NCI-H1417 treated with DMSO at 0.1 percent for 48 hours (cell line): ENCODE measurements at regions not wholly inside any gene's neighbourhood (a gene's known extent, or its start where the extent isn't known, plus 50 kb on each side); places are given as distances from the start of the nearest gene placed in this dataset.
"Not testable (repeated sequence)": the region's sequence is repeated elsewhere in the genome, so short reads cannot be mapped to it uniquely, and the experiment has no call there.

Experiments
- DNase-seq: peaks from one replicate; lab custom pipeline; 2025; lab: John Stamatoyannopoulos, UW

DNA sequence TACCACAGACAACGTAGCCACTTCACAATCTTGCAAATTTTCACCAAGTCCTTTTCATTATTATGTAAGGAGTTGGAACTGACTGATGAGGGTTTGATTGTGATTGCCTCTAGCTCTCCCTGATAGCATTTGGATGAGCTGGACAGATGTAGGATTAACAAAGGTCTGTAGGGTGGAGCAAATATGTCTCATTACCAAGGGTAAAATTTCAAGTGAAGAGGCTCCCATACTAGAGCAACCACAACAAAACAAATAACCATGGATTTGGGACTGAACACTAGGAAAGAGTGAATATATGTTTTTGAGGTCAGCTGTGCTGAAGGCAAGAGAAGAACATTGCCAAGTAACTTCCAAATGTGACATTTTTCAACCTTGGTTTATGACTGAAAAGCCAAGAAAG lies 281.7 kb downstream of the NEBL start:
- no peak for DNase-seq

DNA sequence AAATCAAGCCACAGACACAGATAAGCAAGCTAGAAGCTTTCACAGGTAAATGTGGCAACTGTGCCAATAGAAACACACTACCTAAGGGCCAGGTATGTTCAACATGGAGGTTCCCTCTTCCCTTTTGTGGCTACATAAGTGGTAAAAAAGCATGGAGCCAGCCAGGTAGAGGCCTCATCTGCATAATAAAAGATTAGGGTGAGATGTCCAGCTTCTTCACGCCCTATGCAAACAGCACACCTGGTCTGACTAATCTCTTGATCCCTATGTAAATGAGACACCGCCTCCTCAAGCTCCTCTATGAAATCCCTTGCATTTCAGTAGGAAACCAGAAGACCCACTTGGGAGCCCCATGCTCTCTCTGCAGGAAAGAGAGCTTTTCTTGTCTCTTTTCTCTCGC lies 282.2 kb downstream of the NEBL start:
- no peak for DNase-seq

DNA sequence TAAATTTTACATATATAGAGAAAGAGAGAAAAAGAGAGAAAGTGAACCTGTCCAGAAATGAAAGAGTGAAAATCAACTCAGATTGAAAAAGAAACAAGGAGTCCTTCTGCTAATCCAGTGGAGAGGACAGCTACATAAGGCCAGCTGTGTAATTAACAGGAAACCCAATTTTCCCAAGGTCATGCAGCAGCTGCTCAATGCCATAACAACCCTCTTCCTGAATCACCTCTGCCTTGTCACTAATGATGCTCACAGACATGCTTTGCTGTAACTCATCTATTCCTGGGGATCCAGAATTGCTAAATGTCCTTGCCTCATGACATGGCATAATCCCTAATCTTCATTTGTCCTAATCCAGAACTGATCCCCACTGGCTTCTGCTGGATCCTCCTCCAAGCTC lies 288.6 kb downstream of the NEBL start:
- DNase-seq, result no peak

DNA sequence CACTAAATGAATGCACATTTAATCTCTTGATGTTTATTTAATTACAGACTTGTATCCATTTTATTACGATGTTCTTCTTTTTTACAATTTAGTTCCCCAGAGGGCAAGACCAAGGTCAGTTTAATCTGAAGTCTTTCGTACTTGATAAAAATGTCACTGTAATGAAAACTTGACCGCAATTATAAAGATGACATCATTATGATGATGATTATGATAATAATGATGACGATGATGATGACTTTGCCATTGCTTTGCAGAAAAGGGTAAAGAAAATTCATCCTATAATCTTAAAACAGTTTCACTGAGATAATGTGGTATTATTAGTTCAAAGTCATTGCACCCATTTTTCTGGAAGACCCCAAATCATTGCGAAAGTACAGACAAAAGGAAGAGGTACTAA lies 290.1 kb downstream of the NEBL start:
- DNase-seq, result no peak

DNA sequence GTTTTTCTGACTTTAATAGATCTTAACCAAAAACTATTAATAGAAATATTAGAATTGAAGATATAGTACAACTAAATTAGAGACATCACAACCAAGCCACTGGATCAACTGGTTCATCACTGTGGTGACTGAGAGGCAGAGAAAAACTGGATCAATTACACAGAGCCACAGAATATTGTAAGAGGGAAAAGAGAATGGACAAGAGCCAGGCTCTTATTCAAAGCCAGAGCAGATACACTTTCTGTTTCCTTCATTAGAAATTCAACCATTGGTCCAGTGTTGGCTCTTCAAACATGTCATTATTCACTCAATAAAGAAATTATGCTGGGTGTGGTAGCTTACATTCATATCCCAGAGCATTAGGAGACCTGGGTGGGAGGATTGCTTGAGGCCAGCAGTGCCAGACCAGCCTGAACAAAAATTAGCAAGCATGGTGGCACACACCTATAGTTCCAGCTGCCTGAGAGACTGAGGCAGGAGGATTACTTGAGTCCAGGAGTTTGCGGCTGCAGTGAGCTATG lies 295.1 kb downstream of the NEBL start:
- DNase-seq, result no peak

DNA sequence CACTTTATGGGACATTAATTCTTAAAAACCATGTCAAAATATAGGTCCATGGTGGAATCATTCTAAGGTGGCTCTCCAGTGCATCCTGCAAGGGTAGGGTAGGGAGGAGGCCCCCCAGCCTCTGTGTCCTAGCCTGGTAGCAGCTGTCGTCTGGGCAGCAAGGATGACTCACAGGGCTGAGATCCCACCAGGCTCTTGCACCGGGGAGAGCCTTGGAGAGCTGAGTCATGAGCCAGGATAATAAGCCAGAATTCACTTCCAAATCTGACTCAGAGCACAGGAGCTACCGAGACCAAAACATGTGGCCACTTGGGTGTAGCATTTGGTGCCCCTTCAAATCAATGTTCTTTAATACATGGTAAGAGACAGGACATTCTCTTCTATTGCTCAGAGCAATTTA lies 298.5 kb downstream of the NEBL start:
- DNase-seq, result no peak

DNA sequence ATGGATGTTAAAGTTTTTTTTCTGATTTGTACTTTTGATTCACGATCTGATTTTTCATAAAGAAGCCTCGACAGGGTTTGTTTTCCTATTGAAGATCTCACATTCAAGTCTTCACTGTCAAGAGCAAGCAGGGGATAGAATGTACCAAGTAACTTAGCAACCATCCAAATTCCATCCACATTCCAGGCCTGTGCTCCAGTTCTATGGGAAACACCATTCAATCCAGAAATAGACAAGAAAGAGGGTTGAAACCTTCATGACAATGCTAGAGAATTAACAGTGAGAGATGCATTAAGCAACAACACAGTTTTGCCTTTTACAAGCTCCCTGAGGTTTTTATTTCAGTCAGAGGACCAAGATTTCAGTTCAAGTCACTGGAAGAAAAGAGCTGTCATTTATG lies 300.2 kb downstream of the NEBL start:
- DNase-seq, result no peak

DNA sequence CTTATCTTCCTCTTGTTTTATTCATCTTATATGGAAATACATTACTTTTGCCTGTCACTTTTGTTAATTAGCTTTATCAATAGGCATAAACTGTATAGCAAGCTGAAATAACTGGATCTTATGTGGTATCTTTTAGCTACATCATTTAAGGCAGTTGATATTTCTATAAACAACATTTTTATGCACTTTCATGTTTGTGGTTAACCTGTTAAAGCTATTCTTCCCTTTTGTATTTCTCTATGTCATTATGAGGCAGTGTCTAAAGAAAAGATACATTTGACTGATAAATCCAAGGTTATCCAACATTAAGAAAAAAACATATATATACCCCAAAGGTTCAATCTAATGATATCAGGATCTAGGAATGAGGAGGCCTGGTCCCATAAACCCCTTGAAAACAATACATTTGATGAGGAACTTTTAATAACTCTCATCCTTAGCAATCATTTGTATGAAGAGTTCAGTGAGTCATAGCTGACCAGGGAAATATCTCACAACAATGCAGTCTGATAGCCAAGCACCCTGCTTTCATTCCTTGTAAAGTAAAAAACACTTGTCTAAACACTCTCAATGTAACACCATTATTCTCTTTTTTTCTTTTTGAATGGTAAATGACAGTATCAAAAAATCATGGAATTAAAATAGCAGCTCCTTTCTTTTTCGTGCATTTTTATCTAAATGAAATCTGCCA lies 300.9 kb downstream of the NEBL start:
- no peak for DNase-seq

DNA sequence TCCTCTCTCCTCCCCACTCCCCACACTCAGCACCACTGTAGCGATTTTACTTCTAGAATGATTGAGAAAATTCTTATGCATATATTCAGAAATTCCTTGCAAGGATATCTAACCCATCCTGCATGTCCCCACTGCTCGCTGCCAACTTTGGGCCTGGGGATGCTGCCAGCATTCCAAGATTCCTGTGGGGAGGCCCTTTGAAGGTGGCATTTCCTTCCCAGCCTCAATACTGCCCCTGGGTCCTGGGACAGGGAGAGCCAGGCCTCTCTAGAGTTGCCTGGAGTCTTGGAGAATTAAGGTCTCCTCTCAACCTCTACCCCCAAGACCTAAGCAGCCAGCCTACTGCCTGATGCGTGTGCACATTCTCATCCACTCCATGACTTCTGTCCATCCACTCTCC lies 303.5 kb downstream of the NEBL start:
- DNase-seq, result no peak

DNA sequence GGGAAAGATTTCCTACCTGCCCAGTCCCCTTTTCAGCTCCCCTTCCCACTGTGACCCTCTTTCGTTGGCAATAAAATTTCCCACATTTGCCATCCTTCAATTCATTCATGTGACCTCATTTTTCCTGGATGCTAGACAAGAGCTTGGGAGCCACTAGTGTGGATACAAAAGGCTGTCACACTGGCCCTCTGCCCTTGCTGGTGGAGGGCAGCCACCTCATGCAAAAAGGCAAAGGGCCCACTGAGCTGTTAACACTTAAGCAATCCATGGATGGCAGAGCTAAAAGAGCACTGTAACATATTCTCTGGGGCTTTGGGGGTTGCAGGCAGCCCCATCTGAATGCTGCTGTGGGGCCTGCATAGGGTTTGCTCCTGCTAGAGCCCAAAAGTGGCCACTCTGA lies 315.1 kb downstream of the NEBL start:
- no peak for DNase-seq

DNA sequence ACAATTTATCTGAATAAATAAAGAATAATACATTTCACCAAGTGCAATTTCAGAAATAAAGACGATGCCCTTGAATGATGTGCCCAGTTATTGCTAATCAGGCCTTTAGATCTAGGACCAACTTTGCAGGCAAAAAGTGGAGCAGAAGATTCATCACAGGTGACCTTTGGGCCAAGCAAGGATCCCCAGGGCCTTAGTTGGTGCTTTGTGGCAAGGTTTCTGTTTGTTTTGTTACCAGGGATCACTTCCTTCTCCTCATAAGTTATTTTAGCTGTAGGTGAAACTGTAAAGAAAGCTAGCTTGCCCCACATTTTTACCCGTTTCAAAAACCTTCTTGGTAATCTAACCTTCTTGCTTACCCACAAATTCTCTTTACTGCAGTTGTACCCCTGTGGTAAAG lies 323.2 kb downstream of the NEBL start:
- no peak for DNase-seq

DNA sequence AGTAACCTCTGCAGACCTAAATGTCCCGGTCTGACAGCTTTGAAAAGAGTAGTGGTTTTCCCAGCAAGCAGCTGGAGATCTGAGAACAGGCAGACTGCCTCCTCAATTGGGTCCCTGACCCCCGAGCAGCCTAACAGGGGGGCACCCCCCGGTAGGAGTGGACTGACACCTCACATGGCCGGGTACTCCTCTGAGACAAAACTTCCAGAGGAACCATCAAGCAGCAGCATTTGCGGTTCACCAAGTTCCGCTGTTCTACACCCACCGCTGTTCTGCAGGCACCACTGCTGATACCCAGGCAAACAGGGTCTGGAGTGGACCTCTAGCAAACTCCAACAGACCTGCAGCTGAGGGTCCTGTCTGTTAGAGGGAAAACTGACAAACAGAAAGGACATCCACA lies 341.1 kb downstream of the NEBL start:
- not testable (repeated sequence) for DNase-seq

DNA sequence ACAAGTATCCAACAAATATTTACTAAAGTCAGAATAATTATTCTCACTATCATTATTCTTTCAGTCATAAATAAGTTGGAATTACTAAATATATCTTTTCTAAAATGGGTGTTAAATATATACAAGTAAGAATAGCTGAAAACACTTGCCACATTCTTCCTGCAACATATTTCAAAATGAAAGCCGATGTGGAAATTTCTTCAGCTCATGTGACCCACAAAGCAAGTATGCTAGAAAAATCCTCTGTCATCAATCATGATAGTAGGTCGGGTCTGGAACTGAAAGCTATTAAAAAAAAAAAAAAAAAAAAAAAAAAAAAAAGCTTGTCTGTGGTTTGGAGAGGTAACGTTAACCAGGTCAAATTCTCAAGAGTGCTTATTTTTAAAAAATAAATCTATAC lies 344.7 kb downstream of the NEBL start:
- DNase-seq, result no peak

DNA sequence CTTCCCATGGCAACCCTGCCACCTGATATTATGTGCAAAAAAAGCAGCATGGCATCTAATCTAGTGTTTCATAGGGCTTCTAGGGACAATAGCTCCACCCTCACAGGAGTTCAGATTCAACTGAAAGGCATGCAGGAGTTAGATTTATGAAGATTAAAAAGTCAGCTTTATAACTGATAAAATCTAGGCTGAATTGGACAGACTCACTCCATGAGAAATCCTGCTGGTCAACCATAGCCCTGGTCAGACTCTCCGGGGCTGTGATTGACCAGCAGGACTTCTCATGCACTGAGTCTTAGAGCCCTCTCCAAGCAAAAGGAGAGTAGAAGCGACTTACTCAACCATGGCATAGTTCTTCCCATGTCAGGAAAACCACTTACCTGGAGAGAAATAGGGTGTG lies 345.4 kb downstream of the NEBL start:
- no peak for DNase-seq

DNA sequence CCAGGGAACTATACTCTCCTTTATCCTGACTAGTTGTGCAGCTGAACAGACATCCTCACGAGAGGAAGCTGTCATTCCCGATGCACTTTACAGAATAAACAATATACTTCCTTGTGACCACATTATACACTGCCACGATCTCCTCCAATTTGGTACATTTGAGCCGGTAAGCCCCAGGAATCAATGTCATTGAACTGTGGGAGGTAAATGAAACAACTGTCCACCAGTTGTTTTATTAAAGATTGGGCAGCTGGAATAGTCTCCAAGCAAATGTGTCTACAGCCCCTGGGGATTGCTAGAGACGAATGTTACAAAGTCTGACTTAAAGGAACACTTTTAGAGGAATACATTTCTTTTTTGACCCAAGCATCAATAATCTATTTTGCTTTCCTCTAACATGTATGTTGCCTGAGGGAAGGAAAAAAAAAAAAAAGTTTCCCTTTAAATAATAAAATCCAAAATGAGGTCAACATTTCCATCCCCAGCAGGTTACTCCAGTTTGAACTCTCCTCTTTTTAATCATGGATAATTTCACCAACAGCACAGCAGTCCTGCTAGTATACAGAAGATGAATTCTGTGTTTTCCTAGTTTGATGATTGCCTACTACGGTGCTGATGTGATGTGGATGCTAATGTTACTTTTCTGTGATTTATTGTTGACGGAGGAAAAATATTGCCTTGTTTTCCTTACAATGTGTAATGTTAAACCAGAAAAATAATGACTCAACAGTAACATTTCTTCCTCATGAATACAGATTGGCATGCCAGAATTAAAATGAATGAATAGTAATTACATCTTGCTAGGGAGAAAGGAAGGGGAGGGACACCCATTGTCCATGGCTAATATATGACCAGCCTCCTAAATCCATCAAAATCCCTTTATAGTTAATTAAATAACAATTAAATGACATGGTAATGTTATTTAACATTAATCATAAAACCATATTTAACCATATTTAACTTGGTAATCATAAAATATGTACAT lies 360.9 kb downstream of the NEBL start:
- no peak for DNase-seq

DNA sequence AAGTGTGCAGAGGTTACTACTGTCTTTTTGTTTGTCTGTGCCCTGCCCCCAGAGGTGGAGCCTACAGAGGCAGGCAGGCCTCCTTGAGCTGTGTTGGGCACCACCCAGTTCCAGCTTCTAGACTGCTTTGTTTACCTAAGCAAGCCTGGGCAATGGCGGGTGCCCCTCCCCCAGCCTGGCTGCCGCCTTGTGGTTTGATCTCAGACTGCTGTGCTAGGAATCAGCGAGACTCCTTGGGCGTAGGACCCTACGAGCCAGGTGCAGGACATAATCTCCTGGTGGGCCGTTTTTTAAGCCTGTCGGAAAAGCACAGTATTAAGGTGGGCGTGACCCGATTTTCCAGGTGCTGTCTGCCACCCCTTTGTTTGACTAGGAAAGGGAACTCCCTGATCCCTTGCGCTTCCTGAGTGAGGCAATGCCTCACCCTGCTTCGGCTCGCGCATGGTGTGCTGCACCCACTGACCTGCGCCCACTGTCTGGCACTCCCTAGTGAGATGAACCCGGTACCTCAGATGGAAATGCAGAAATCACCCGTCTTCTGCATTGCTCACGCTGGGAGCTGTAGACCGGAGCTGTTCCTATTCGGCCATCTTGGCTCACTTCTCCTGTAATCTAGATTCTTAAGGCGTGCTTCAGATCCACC lies 365.7 kb downstream of the NEBL start:
- not testable (repeated sequence) for DNase-seq

DNA sequence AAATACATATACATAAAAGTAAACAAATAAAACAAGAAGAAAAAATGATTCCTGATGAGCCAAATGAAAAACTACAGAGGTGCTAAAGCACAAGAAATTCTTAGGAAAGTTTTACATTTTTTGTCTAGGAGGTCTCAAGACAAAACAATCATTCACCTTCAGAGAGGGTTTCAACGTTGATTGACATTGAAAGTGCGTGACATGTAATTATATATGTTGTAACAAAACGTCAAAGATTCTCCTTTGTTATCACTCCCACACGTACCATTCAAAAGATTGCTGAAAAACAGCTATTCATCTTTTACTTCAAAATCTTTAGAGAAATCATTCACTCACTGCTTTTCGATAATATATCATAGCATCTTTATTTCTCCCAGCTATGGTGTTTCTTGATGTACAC lies 375.9 kb downstream of the NEBL start:
- no peak for DNase-seq

DNA sequence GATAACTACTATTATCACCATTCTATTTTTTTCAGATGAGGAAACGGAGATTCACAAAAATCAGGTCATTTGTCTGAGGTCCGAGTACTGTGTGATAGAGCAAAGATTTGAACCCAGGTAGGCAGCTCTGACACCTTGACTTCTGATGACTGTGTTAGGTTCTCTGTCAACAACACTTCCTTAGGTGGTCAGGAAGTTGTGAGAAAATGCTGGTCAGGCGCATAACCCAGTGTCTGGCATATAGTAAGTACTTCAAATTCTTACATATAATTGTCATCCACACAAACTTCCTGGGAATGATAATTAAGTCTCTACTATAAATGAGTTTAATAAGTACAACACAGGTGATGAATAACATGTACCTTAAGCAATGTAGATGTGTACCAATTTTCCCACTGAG lies 381.5 kb downstream of the NEBL start:
- DNase-seq, result no peak

DNA sequence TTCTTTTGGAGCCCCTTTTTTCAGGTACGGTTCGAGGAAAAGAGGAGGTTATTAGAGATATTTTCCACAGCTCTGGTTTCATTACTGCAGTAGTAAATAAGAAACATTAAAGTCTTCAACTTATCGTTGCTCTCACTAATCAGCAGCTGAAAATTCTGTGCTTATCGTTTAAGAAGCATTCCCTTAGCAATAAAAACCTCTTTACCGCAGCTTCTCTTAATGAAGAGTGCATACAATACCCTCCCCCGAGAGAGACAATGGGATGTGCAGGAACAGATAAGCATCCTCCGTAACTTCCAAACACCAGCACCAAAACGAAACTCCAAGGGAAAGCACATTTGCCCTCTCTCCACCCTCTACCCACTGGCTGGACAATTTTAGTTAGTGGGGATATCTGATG lies 384.5 kb downstream of the NEBL start:
- DNase-seq, result no peak

DNA sequence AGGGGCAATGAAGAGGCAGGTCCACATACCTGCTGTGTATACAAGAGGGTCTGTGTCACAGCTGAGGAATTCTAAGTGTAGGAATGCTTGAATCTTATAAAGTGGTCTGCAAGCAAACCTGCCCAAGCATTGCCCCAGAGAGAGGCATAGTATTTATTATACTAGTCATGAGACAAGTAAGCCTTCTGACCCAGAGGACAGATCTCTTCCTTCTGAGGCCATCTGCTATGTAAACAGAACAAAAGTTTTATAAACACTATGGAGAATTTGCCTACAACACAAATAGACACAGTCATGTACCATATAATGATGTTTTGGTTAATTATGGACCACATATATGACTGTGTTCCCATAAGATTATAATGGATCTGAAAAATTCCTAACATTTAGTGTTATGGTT lies 388.2 kb downstream of the NEBL start:
- DNase-seq, result no peak

DNA sequence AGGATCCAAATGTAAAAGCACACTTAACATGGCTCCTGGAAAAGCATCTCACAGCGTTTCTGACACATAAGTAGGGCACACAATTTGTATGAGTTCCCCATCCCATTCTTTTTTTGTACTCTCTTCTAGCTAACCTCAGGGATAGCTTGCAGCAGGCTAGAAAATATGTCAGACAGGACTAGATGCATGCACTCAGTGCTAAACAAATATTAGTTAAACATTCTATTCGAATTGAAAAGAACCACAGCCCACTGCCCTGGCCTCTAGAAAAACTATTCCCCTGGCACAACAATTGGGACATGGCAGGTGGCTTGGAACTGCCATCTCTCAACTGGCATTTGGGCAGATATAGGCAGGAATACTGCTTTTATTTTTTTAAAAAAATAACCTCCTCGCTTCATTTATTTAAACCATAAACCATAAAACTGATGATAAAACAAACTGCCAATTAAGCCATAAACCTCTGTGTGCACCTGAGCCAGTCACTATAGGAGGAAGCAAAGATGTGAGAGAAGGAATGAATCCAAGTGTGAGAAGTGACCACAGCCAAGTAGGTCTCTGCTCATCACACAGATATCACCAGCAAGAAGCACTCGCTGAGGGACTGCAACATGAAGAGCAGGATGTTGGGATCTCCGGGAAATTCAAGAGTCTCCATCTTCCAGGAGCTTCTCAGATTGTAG lies 394.1 kb downstream of the NEBL start:
- DNase-seq, result no peak

DNA sequence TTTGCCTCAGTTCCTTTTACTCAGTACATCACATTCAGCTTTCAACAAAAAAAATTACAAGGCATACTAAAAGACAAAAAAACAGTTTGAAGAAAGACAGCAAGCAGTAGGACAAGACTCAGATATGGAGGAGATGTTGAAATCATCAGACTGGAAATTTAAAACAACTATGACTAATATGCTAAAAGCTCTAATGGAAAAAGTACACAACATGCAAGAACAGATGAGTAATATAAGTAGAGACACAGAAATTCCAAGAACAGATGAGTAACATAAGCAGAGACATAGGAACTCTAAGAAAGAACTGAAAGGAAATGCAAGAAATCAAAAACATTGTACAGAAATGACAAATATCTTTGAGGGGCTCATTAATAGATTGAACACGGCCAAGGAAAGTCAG lies 402.6 kb downstream of the NEBL start:
- DNase-seq, result no peak
